ENCODE measurements at regions not wholly inside any gene's neighbourhood (a gene's known extent, or its start where the extent isn't known, plus 50 kb on each side); places are given as distances from the start of the nearest gene placed in this dataset.

- no peak for DNase-seq
Measured at GRCh38 chr5:169350759-169351240, 49.9 kb upstream of the SLIT3 start.
